ENCODE measurements at regions not wholly inside any gene's neighbourhood (a gene's known extent, or its start where the extent isn't known, plus 50 kb on each side); places are given as distances from the start of the nearest gene placed in this dataset.

DNA sequence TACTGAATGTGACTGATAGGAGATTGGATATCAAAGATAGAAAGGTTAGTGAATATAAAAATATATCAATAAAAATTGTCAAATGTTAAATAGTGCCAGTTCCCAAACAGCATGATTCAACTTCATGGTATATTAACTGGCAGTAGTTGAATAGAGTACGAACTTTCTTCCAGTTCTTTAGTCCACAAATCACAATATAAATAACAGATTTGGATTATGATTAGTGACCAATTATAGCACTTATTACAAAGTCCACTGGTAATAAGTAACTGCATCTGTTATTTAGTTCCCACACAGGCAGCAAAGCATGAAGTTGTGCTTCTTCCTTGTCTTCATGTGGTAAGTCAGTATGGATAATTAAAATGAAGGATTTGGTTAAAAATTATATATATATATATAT is 243.0 kb upstream of the VWC2 start:
- WGBS, 2 experiments (ENCODE audit: insufficient coverage in 1 of 2, insufficient read length in 1 of 2): 80% methylated on average over 1 of the region's 1 CpG; no CpG with 5 or more reads in 1 of the 2 experiments

GRCh38 chr7:49563693-49564378 is 209.6 kb upstream of the VWC2 start:
- H3K36me3 Mint-ChIP-seq (ENCODE audit: low read depth): no peaks in the 10 kb centered on the region

More for the DNA sequence above, 243.0 kb upstream of the VWC2 start:
- Histone ChIP-seq H3K9me3 (ENCODE audit: control insufficient read depth, low read length) (peaks cover 8% of the 10 kb centered on the region), H3K4me1 (ENCODE audit: control insufficient read depth, insufficient read depth, low read length) (no peaks in the 10 kb centered on the region), H3K27ac (ENCODE audit: low read depth, low read length) (no peak overlapping the region), H3K4me3 (ENCODE audit: low read length) (no peak overlapping the region), H3K36me3 (ENCODE audit: control insufficient read depth, insufficient read depth, low read length) (no peaks in the 10 kb centered on the region), H3K27me3 (ENCODE audit: control insufficient read depth, insufficient read depth, low read length, poor library complexity, severe bottlenecking) (no peaks in the 10 kb centered on the region), H3K9ac (ENCODE audit: extremely low read depth, low read length, poor library complexity, severe bottlenecking) (no peak overlapping the region)
- no peaks in the 10 kb centered on the region for H3K36me3 Mint-ChIP-seq (ENCODE audit: low read depth)
- DNase-seq: no peak
- TF ChIP-seq, protein P1, sequence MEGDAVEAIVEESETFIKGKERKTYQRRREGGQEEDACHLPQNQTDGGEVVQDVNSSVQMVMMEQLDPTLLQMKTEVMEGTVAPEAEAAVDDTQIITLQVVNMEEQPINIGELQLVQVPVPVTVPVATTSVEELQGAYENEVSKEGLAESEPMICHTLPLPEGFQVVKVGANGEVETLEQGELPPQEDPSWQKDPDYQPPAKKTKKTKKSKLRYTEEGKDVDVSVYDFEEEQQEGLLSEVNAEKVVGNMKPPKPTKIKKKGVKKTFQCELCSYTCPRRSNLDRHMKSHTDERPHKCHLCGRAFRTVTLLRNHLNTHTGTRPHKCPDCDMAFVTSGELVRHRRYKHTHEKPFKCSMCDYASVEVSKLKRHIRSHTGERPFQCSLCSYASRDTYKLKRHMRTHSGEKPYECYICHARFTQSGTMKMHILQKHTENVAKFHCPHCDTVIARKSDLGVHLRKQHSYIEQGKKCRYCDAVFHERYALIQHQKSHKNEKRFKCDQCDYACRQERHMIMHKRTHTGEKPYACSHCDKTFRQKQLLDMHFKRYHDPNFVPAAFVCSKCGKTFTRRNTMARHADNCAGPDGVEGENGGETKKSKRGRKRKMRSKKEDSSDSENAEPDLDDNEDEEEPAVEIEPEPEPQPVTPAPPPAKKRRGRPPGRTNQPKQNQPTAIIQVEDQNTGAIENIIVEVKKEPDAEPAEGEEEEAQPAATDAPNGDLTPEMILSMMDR (conservative IDR thresholded peaks at IDR 0.05): no peak
- no peak overlapping the region for H3K27ac Mint-ChIP-seq
- H3K4me3 Mint-ChIP-seq: no peak overlapping the region
- peaks cover 4% of the 10 kb centered on the region for H3K4me1 Mint-ChIP-seq
- H3K9me3 Mint-ChIP-seq: no peaks in the 10 kb centered on the region
- no peaks in the 10 kb centered on the region for H3K27me3 Mint-ChIP-seq (ENCODE audit: insufficient read depth)

DNA sequence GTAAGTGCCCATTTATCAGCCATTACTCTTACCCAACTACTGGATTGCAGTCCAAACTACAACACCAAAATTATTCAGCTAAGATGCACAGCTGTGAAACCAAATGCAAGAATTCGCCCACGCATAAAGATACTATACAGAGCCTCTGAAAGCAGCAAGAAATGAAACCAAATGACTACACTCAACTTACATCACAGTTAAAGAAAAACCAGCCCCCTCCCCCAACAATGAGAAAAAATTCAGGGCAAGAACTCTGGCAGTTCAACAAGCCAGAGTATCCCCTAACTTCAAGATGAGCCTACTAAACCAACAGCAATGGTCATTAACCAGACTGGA is 209.1 kb upstream of the VWC2 start:
- WGBS, 2 experiments (ENCODE audit: insufficient coverage in 1 of 2, insufficient read length in 1 of 2): 91% methylated on average over 2 of the region's 2 CpGs; no CpG with 5 or more reads in 1 of the 2 experiments
- Mint-ChIP-seq H3K36me3 (ENCODE audit: low read depth) (no peaks in the 10 kb centered on the region), H3K27me3 (ENCODE audit: insufficient read depth) (no peaks in the 10 kb centered on the region), H3K4me3 (no peak overlapping the region), H3K27ac (no peak overlapping the region), H3K9me3 (peaks cover 2% of the 10 kb centered on the region), H3K4me1 (no peaks in the 10 kb centered on the region)
- Histone ChIP-seq H3K4me1 (ENCODE audit: control insufficient read depth, insufficient read depth, low read length) (no peaks in the 10 kb centered on the region), H3K9ac (ENCODE audit: extremely low read depth, low read length, poor library complexity, severe bottlenecking) (no peak overlapping the region), H3K9me3 (ENCODE audit: control insufficient read depth, low read length) (peaks cover 12% of the 10 kb centered on the region), H3K27ac (ENCODE audit: low read depth, low read length) (no peak overlapping the region), H3K27me3 (ENCODE audit: control insufficient read depth, insufficient read depth, low read length, poor library complexity, severe bottlenecking) (no peaks in the 10 kb centered on the region), H3K4me3 (ENCODE audit: low read length) (no peak overlapping the region), H3K36me3 (ENCODE audit: control insufficient read depth, insufficient read depth, low read length) (no peaks in the 10 kb centered on the region)
- TF ChIP-seq, protein P1 (conservative IDR thresholded peaks at IDR 0.05): no peak
- no peak for DNase-seq

More at GRCh38 chr7:49563693-49564378, 209.6 kb upstream of the VWC2 start:
- H3K27ac Mint-ChIP-seq: no peak overlapping the region
- no peaks in the 10 kb centered on the region for H3K27me3 Mint-ChIP-seq (ENCODE audit: insufficient read depth)
- DNase-seq: no peak
- Histone ChIP-seq H3K9ac (ENCODE audit: extremely low read depth, low read length, poor library complexity, severe bottlenecking) (no peak overlapping the region), H3K27ac (ENCODE audit: low read depth, low read length) (no peak overlapping the region), H3K27me3 (ENCODE audit: control insufficient read depth, insufficient read depth, low read length, poor library complexity, severe bottlenecking) (no peaks in the 10 kb centered on the region), H3K36me3 (ENCODE audit: control insufficient read depth, insufficient read depth, low read length) (no peaks in the 10 kb centered on the region), H3K9me3 (ENCODE audit: control insufficient read depth, low read length) (peaks cover 12% of the 10 kb centered on the region), H3K4me3 (ENCODE audit: low read length) (no peak overlapping the region), H3K4me1 (ENCODE audit: control insufficient read depth, insufficient read depth, low read length) (no peaks in the 10 kb centered on the region)
- H3K4me1 Mint-ChIP-seq: no peaks in the 10 kb centered on the region
- TF ChIP-seq, protein P1 (conservative IDR thresholded peaks at IDR 0.05): no peak
- H3K4me3 Mint-ChIP-seq: no peak overlapping the region
- H3K9me3 Mint-ChIP-seq: peaks cover 5% of the 10 kb centered on the region
- 86 to 96% methylated on average over 4 to 7 of the region's 8 CpGs for WGBS, 2 experiments (ENCODE audit: insufficient coverage in 1 of 2, insufficient read length in 1 of 2)
